ENCODE measurements at regions not wholly inside any gene's neighbourhood (a gene's known extent, or its start where the extent isn't known, plus 50 kb on each side); places are given as distances from the start of the nearest gene placed in this dataset.
"Not testable (repeated sequence)": the region's sequence is repeated elsewhere in the genome, so short reads cannot be mapped to it uniquely, and the experiment has no call there.

- no peak for DNase-seq
These were observed 1651.5 kb downstream of the LRRC4C start for GRCh38 chr11:39807904-39808303.

- no peak for DNase-seq
These were observed 1652.8 kb downstream of the LRRC4C start for GRCh38 chr11:39806652-39807051.

GRCh38 chr11:39804271-39804670 is 1655.2 kb downstream of the LRRC4C start:
- DNase-seq: no peak

GRCh38 chr11:39786682-39787081 is 1672.8 kb downstream of the LRRC4C start:
- DNase-seq: no peak

GRCh38 chr11:39786281-39786680 is 1673.2 kb downstream of the LRRC4C start:
- no peak for DNase-seq

GRCh38 chr11:39784873-39785272 is 1674.6 kb downstream of the LRRC4C start:
- no peak for DNase-seq

- no peak for DNase-seq
These were observed 1679.3 kb downstream of the LRRC4C start for GRCh38 chr11:39780131-39780530.

- no peak for DNase-seq
These were observed 1682.4 kb downstream of the LRRC4C start for GRCh38 chr11:39777035-39777434.

- DNase-seq: no peak
These were observed 1686.8 kb downstream of the LRRC4C start for GRCh38 chr11:39772525-39773137.

GRCh38 chr11:39768214-39768613 is 1691.2 kb downstream of the LRRC4C start:
- no peak for DNase-seq

- DNase-seq: no peak
These were observed 1714.1 kb downstream of the LRRC4C start for GRCh38 chr11:39745401-39745800.

GRCh38 chr11:39741066-39741465 is 1718.4 kb downstream of the LRRC4C start:
- DNase-seq: no peak

- not testable (repeated sequence) for DNase-seq
These were observed 1723.1 kb downstream of the LRRC4C start for GRCh38 chr11:39736351-39736750.

- DNase-seq: no peak
These were observed 1727.5 kb downstream of the LRRC4C start for GRCh38 chr11:39732001-39732400.

GRCh38 chr11:39725081-39725480 is 1734.4 kb downstream of the LRRC4C start:
- no peak for DNase-seq

GRCh38 chr11:39724404-39724803 is 1735.0 kb downstream of the LRRC4C start:
- no peak for DNase-seq

GRCh38 chr11:39712581-39712980 is 1746.9 kb downstream of the LRRC4C start:
- DNase-seq: no peak

- no peak for DNase-seq
These were observed 1768.6 kb downstream of the LRRC4C start for GRCh38 chr11:39690856-39691255.

- DNase-seq: no peak
These were observed 1775.4 kb downstream of the LRRC4C start for GRCh38 chr11:39683951-39684554.

- no peak for DNase-seq
These were observed 1776.0 kb downstream of the LRRC4C start for GRCh38 chr11:39683288-39683950.

GRCh38 chr11:39681428-39681827 is 1778.0 kb downstream of the LRRC4C start:
- DNase-seq: no peak

- no peak for DNase-seq
These were observed 1780.5 kb downstream of the LRRC4C start for GRCh38 chr11:39678996-39679395.

- no peak for DNase-seq
These were observed 1784.3 kb downstream of the LRRC4C start for GRCh38 chr11:39675171-39675570.

GRCh38 chr11:39674761-39675160 is 1784.7 kb downstream of the LRRC4C start:
- no peak for DNase-seq
